Stimulated activated CD4-positive, alpha-beta T cell treated with anti-CD3 and anti-CD28 coated beads, Interleukin-15, amount 100 ng/mL, for 24 hours (primary cell): ENCODE measurements at regions not wholly inside any gene's neighbourhood (a gene's known extent, or its start where the extent isn't known, plus 50 kb on each side); places are given as distances from the start of the nearest gene placed in this dataset.
A peak's percentile ranks its signal among the peaks of the same experiment; 100 is the strongest.

Experiments
- DNase-seq: peaks from one replicate; pipeline ENCODE4 v3.0.0-alpha.2; 2020

DNA sequence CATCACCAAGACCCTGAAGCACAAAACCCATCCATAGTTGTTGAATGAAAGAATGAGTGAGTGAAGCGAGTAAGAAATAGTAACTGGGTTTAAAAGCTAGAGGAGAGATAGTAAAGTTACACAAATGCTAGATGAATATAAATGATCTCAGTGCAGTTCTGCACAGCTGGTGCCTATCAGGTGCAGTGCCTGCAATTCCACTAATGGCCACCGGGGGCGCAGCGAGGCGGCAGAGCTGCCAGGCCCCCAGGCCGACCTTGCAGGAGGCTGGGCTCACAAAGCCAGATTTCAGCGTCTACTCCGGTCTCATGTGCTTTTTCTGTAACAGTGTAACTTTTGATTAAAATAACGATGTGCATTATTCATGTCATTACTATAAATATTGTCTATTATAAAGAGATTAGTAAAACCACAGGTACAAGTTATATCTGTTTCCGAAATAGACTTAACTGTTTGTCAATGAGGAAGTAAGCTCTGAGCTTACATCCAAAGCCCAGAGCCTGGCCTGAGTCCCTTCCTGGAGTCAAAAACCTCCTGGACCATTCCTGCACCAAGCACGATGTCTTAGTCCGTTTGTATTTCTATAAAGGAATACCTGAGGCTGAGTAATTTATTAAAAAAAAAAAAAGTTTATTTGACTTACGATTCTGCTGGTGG, 477.6 kb downstream of the NPHP4 start:
- peak; percentile 80 for DNase-seq

- no peak for DNase-seq
Observed at GRCh38 chr1:5513846-5514526, 478.2 kb downstream of the NPHP4 start.

- no peak for DNase-seq
Observed at GRCh38 chr1:5513179-5513578, 479.0 kb downstream of the NPHP4 start.

- DNase-seq: no peak
Observed at GRCh38 chr1:5511381-5512097, 480.7 kb downstream of the NPHP4 start.

- peak; percentile 76 for DNase-seq
Observed at GRCh38 chr1:5509664-5510452, 482.4 kb downstream of the NPHP4 start.

GRCh38 chr1:5508669-5509330, 483.4 kb downstream of the NPHP4 start:
- no peak for DNase-seq

- no peak for DNase-seq
Observed at GRCh38 chr1:5507340-5507739, 484.9 kb downstream of the NPHP4 start.

DNA sequence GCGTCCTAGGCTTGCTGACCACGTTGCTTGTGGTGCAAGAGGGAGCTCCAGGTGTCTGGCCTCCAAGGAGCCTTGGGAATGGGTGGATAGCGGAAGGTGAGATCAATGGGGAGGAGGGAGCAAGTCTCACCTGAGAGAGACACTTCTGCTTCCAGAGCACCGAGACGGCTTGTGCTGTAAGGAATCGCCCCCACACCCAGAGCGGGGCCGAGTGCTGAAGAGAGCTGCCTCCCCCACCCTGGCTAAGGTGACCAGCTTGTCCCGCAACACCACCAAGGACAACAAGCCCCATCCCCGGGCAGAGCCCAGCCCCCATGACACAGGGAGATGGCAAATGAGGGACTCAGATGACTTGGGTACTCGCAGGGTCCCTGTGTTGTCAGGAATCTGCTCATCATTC, 485.6 kb downstream of the NPHP4 start:
- DNase-seq: no peak

DNA sequence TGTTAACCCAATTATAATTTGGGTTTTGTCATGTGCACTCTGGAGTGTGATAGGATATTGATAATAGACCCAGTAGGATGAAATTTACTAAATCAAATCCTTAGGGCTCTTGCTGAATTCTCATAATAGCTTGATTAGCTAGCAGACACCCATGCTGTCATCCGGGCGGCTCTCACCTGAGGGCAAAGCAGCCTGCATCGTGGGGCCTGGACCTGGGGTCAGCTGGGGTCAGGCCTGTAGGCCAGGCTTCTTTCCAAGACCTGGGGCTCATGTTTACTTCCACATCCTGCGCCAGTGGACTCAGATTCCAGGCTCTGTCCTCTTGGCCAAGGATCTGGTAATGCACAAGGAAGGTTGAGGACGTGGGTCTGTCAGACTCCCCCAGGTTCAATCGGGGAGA, 486.3 kb downstream of the NPHP4 start:
- DNase-seq: no peak

DNA sequence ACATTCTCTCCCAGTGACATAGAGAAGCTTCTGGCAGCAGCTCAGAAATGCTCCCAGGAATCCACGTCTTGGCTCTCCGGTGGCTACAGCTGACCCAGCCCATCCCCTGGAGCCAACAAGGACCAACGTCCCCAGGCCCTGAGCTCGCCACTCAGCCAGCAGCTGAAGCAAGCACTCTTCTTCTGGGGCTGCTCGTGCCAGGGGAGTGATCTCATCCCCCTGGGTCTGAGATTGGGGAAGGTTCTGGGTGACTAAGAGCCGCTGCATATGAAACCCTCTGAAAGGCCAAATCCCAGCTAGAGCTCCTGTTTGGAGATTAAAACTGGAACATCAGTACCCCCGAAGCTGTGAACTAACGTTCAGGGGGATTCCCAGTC, 487.9 kb downstream of the NPHP4 start:
- no peak for DNase-seq

DNA sequence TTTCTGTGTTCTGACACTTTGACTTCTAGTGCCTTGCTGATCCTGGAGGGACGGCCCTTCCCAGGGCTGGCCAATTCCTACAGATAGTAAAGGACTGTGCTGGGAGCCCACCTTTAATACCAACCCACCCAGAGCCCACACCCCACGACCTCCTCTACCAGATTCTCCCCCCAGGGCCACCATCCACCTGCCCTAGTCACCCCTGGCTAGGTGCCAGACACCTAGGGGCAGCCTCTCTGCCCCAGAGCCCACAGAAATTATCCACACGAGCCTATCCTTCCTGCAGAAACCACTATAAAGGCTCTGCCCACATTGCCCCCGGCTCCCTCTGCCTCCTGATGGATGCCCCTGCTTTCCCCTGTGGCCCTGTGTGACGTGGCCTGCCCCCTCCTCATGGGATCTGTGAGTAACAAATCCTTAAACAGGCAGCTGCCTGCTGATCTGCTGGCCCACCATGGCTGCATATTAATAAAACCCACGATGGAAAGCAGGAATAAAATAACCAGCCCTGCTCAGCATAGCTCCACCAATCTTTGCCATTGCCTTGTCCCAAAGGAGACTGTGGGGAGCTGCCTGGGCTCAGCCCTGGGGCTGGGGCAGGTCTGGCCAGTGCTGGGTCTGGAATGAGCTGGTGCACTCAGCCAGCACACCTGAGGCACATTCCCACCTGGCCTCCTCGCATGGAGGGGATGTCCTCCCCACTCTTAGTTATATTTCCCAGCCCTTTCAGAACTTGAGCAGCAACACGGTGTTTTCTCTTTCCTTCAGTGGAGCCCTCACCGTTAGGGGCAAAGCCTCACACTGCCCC, 488.5 kb downstream of the NPHP4 start:
- no peak for DNase-seq

DNA sequence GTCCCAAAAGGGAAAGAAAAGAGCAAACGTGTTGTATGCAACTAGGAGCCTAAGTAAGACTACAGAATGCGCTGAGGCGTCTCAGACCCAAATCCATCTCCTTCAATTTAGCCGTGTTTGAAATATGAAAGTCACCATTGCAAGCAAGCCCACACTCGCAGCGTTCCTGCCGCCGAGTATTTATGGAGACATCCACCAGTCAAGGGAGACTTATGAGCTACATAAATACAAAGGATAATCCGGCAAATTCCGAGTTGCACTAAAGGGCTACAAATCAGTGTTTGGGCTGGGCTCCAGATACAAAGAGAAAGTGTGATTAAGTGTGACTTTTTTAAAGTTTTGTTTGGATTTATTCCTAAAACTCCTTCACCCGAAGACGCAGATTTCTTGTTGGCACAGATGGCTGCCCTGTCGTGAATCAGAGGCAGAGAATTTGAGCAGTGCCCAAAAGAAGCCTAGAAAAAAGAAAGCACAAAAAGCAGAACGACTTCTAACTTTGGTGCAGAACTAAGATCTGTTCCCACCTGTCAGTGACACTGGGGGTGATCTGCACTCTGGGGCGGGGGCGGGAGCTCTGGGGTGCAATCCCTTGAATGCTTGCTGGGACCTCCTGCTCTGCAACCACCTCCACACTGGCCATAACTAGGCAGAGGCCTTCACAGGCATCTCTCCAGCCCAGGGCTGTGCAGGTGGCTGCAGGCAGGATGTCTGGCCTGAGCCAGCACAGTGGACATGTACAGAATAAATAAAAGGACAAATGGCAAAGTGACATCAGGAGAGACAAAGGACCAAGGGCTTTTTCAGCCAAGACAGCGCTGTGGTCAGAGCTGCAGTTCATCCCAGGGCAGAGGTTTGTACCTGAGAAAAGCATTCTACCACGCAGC, 489.7 kb downstream of the NPHP4 start:
- DNase-seq: no peak

GRCh38 chr1:5501206-5501930, 490.9 kb downstream of the NPHP4 start:
- DNase-seq: no peak

GRCh38 chr1:5500541-5500940, 491.7 kb downstream of the NPHP4 start:
- DNase-seq: no peak

DNA sequence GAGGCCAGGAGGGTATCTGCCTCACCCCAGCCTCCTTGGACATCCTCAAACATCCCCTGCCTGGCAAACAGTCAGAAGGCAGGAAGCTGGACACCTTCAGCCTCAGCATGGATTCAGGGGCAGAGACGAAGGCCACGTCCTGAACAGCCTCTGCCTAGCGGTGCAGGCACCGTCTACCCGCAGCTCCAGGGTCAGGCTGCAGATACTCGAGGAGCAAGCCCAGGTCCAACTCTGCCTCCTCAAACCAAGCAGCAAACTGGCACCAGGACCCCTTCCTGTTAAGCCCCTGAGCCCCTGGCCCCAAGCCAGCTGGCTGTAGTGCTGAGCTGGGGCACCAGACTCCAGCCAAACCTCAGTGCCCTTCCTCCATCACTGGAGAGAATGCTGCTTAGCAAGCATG, 494.7 kb downstream of the NPHP4 start:
- no peak for DNase-seq

DNA sequence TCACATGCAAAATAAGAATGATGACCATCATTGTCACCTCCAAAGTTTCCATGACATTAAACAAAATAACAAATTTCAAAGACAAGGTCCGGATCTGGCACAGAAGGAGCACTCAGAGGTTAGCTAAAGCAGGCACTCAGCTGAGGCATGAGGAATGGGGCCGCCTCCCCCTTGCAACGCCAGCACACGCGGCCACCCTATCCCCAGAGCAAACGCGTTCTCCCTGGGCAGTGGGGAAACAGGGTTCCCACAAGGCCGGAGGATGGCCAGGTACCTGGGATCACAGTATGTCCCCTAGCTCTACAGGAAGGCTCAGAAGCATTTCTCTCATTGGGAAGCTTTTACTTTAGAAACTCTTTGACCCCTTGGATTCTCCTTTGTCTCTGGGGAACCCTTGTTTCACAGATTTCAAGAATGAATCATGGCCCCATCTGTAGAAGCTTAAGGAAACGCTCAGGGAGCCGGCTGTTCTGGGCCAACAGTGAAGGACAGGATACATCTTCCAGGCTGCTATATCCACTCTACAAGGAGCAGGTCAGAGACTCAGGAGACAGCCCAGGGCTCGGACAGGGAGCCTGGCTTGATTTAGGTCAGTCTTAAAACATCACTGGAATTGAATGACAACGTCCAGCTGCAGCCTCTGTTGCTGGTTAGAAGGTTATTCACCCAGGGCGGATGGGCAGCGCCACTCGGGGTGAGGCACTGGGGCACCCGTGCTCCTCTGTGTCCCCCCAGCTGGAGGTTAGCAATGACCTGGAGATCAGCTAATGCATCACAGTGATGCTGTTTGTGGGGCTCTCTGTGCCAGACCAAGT, 496.4 kb downstream of the NPHP4 start:
- no peak for DNase-seq

GRCh38 chr1:5494518-5494917, 497.7 kb downstream of the NPHP4 start:
- no peak for DNase-seq

GRCh38 chr1:5493851-5494311, 498.3 kb downstream of the NPHP4 start:
- DNase-seq: no peak

GRCh38 chr1:5493275-5493674, 498.9 kb downstream of the NPHP4 start:
- no peak for DNase-seq
